Vagina (tissue), 2 donors: ENCODE measurements at regions not wholly inside any gene's neighbourhood (a gene's known extent, or its start where the extent isn't known, plus 50 kb on each side); places are given as distances from the start of the nearest gene placed in this dataset. TPM values are rescaled to one million over a fixed set of nuclear protein-coding genes. Genes with fewer than 3 reads are reported as not detected.

Experiments used
- DNase-seq, 2 donors: peaks; one replicate each; pipeline ENCODE4 v3.0.0-alpha.2; 2017; ENCODE audit errors: extremely low spot score in 2 of 2
- H3K27ac ChIP-seq: fragments of 200-600 bp; sonication (generic); one replicate; pipeline ENCODE4 v1.5.1; 2019
- H3K27me3 ChIP-seq: fragments of 200-600 bp; sonication (generic); one replicate; pipeline ENCODE4 v1.5.1; 2019
- H3K36me3 ChIP-seq, 2 donors: fragments of 200-600 bp; sonication (generic); one replicate each; pipeline ENCODE4 v1.5.1; 2017 to 2019
- H3K4me1 ChIP-seq: fragments of 200-600 bp; sonication (generic); one replicate; pipeline ENCODE4 v1.5.1; 2019
- H3K4me3 ChIP-seq, 2 donors: fragments of 200-600 bp; sonication (generic); 1 replicate in 1 of 2; 2 replicates in 1 of 2; pipeline ENCODE4 v1.5.1; 2016 to 2019
- H3K9me3 ChIP-seq: fragments of 200-600 bp; sonication (generic); one replicate; pipeline ENCODE4 v1.5.1; 2019
- CTCF ChIP-seq, 3 experiments: fragments of 450-650 bp in 2 of 3; fragments of 200-600 bp in 1 of 3; sonication (generic) in 1 of 3; IDR thresholded peaks; one replicate each; pipeline ENCODE4 v1.5.1; 2017 to 2019; ENCODE audit warnings: antibody characterized with exemption in 3 of 3, mild to moderate bottlenecking in 2 of 3, moderate library complexity in 2 of 3
- POLR2A ChIP-seq, 2 donors: fragments of 450-650 bp; IDR thresholded peaks; one replicate each; pipeline ENCODE4 v1.6.1; 2017; ENCODE audit warnings: antibody characterized with exemption in 2 of 2, mild to moderate bottlenecking in 2 of 2, moderate library complexity in 2 of 2
- POLR2AphosphoS5 ChIP-seq, 2 donors: sonication (generic); formaldehyde crosslinking; IDR thresholded peaks; one replicate each; pipeline ENCODE4 v1.9.0; 2017; ENCODE audit warnings: antibody characterized with exemption in 2 of 2, mild to moderate bottlenecking in 2 of 2, low read depth in 1 of 2; ENCODE audit not compliant: insufficient read depth in 1 of 2
- intact Hi-C: fragments of 100-400 bp; cut with DNase I; formaldehyde crosslinking; loops from one replicate; pipeline ENCODE4 v1.15.1; 2023
- small RNA-seq: library from RNA; depleted of rRNA; stranded (forward); fragments of <200 nt; gene quantifications from one replicate; pipeline ENCODE3, GENCODE V24; 2016

GRCh38 chr3:35562141-35562540 lies 77.2 kb upstream of the ARPP21 start:
- no peak for DNase-seq
- intact Hi-C loops, result no loop called here
- no peaks in the 10 kb centered on the region for H3K4me1 ChIP-seq
- no peak overlapping the region for H3K27ac ChIP-seq
- no peaks in the 10 kb centered on the region for H3K27me3 ChIP-seq
- no peaks in the 10 kb centered on the region for H3K36me3 ChIP-seq
- TF ChIP-seq CTCF (IDR thresholded peaks at IDR 0.05) (no peak), POLR2AphosphoS5 (IDR thresholded peaks at IDR 0.05; ENCODE audit: insufficient read depth in 1 of 2, low read depth in 1 of 2) (no peak), POLR2A (IDR thresholded peaks at IDR 0.05) (no peak)
- no peak overlapping the region for H3K4me3 ChIP-seq
- H3K9me3 ChIP-seq, result no peaks in the 10 kb centered on the region

GRCh38 chr3:35565048-35565447 lies 74.3 kb upstream of the ARPP21 start:
- H3K4me3 ChIP-seq, result no peak overlapping the region
- no peaks in the 10 kb centered on the region for H3K27me3 ChIP-seq
- TF ChIP-seq POLR2AphosphoS5 (IDR thresholded peaks at IDR 0.05; ENCODE audit: insufficient read depth in 1 of 2, low read depth in 1 of 2) (no peak), POLR2A (IDR thresholded peaks at IDR 0.05) (no peak), CTCF (IDR thresholded peaks at IDR 0.05) (no peak)
- intact Hi-C loops, result no loop called here
- H3K4me1 ChIP-seq, result no peaks in the 10 kb centered on the region
- H3K36me3 ChIP-seq, result no peaks in the 10 kb centered on the region
- DNase-seq, result no peak
- H3K27ac ChIP-seq, result no peak overlapping the region
- H3K9me3 ChIP-seq, result no peaks in the 10 kb centered on the region

Small RNA genes lying in the stretch of these regions (small RNA-seq; reads per million reads assigned to genes)
- gene RNU6-243P, result not detected
